Fibroblast of gingiva (primary cell): ENCODE measurements at regions not wholly inside any gene's neighbourhood (a gene's known extent, or its start where the extent isn't known, plus 50 kb on each side); places are given as distances from the start of the nearest gene placed in this dataset.
"Not testable (repeated sequence)": the region's sequence is repeated elsewhere in the genome, so short reads cannot be mapped to it uniquely, and the experiment has no call there.

ENCODE experiments used
- DNase-seq: peaks from one replicate; pipeline ENCODE4 v3.0.0-alpha.2; 2011; ENCODE audit warnings: low read depth

DNA sequence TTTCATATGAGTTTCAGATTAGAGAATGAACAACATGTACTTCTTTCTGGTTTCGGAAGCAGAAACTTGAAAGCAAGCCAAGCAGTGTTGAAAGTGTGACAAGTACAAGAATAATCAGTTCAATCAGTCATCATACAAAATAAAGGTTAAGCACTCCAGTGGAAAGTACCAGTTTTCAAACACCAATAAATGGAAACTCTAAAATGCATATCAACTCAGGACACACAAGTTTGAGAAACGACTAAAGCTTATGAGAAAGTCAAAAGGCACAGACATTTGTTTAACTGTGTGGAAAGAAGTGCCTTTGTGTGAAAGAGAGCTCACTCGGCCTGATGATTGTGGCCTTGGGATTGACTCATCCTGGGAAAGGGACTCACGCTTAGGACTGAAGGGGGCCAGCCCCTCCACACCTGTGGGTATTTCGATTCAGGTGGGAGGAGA is 60.6 kb upstream of the AKR1C1 start:
- peak; percentile 79 for DNase-seq

DNA sequence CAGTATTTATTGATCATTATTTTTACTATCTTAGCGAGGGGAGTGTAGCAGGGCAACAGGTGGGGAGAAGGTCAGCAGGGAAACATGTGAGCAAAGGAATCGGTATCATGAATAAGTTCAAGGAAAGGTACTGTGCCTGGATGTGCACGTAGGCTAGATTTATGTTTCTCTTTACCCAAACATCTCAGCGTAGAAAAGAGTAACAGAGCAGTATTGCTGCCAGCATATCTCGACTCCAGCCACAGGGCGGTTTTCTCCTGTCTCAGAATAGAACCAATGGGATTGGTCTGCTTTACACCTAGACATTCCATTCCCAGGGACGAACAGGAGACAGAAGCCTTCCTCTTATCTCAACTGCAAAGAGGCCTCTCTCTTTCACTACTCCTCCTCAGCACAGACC is 60.1 kb upstream of the AKR1C1 start:
- DNase-seq = not testable (repeated sequence)

DNA sequence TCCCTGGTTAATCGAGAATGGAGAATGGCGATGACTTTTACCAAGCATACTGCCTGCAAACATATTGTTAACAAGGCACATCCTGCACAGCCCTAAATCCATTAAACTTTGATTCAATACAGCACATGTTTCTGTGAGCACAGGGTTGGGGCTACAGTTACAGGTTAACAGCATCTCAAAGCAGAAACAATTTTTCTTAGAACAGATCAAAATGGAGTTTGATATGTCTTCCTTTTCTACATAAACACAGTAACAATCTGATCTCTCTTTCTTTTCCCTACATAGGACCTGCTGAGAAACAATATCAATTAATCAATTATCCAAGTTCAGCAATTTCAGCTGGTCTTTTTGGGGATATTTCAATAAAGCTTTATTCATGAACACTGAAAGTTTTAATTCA is 59.5 kb upstream of the AKR1C1 start:
- DNase-seq = not testable (repeated sequence)

DNA sequence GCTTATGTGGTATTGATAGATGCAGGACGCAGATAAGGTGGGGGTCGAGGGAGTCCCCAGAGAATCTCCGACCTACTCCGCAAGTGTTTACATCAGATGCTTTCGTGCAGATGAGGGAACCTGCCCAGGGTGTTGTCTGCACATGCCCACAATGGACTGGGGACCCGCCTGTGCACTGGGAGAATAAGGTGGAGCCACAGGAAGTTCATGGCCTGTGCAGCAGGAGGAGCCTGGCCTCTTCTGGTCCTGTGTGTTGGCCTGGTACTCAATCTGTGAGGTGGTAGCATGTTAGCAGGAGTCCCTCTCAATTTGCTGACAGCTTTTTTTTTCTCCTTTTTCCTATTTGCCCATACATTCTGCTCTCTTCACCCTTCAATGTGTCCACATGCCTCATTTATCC is 54.1 kb upstream of the AKR1C1 start:
- no peak for DNase-seq
